WERI-Rb-1 (cell line): ENCODE measurements at regions not wholly inside any gene's neighbourhood (a gene's known extent, or its start where the extent isn't known, plus 50 kb on each side); places are given as distances from the start of the nearest gene placed in this dataset.

Source experiments
- DNase-seq: peaks from one replicate; pipeline ENCODE4 v3.0.0-alpha.2; 2020
- H3K27ac ChIP-seq: fragments of 250-450 bp; sonication (Bioruptor Pico); 2 replicates; pipeline ENCODE4 v1.5.1; 2020; ENCODE audit warnings: mild to moderate bottlenecking, moderate library complexity
- H3K27me3 ChIP-seq: fragments of 250-450 bp; sonication (Bioruptor Pico); 2 replicates; pipeline ENCODE4 v1.5.1; 2021; ENCODE audit warnings: mild to moderate bottlenecking, low read depth, moderate library complexity; ENCODE audit not compliant: insufficient read depth, severe bottlenecking
- H3K36me3 ChIP-seq: fragments of 250-450 bp; sonication (Bioruptor Pico); 2 replicates; pipeline ENCODE4 v1.5.1; 2020; ENCODE audit warnings: mild to moderate bottlenecking, moderate library complexity
- H3K4me3 ChIP-seq: 2 replicates; pipeline ENCODE4 v1.5.1; 2011; ENCODE audit warnings: low read depth, mild to moderate bottlenecking, control low read depth, low read length
- H3K9me3 ChIP-seq: fragments of 250-450 bp; sonication (Bioruptor Pico); 2 replicates; pipeline ENCODE4 v1.5.1; 2021; ENCODE audit warnings: mild to moderate bottlenecking, moderate library complexity; ENCODE audit not compliant: severe bottlenecking
- TF ChIP-seq, protein P1 (sequence below): IDR thresholded peaks from 2 replicates; pipeline ENCODE4 v1.5.1; 2011; ENCODE audit warnings: low read depth, mild to moderate bottlenecking, control low read depth, inconsistent platforms, low read length

DNA sequence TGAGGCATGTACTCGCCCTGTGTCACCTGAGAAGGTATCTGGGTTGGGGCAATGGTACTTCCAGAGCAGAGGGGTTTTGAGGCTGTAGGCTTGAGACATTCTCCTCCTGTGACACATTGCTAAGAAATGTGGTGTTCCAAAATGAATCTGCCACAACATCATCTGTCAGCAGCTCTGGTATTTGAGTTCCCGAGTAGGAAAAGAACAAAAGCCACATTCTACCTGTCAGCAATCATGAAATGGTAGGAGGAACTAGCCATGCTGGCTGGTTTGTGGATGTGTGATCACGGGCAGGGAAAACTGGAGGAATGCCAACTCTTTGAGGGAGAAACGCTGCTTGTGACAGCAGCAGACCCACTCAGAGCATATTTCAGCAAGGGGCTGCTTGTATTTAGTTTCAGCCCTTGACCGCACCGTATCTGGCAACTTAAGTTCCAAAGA is 579.4 kb upstream of the TBL1XR1 start:
- Histone ChIP-seq H3K9me3 (no peaks in the 10 kb centered on the region), H3K27ac (no peak overlapping the region), H3K36me3 (no peaks in the 10 kb centered on the region), H3K27me3 (no peaks in the 10 kb centered on the region), H3K4me3 (no peak overlapping the region)
- TF ChIP-seq, protein P1, sequence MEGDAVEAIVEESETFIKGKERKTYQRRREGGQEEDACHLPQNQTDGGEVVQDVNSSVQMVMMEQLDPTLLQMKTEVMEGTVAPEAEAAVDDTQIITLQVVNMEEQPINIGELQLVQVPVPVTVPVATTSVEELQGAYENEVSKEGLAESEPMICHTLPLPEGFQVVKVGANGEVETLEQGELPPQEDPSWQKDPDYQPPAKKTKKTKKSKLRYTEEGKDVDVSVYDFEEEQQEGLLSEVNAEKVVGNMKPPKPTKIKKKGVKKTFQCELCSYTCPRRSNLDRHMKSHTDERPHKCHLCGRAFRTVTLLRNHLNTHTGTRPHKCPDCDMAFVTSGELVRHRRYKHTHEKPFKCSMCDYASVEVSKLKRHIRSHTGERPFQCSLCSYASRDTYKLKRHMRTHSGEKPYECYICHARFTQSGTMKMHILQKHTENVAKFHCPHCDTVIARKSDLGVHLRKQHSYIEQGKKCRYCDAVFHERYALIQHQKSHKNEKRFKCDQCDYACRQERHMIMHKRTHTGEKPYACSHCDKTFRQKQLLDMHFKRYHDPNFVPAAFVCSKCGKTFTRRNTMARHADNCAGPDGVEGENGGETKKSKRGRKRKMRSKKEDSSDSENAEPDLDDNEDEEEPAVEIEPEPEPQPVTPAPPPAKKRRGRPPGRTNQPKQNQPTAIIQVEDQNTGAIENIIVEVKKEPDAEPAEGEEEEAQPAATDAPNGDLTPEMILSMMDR = no peak
- no peak for DNase-seq

DNA sequence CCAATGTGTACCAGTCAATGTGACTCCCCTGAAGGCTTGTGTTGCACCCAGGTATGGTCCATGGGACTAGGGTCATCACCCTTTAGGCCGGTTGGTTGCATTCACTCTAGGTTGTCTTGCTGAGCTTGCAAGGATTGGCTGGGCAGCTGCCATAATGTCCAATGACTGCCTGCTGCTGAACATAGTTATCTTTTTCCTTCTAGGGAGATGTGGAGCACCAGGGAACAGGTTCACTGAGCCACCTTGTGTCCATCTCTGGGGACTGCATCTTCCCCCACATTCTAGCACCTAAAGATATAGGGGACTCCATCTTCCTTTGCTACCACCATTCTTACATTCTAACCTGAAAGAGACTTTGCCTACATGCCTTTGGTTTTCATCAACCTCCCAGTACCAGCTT is 580.4 kb upstream of the TBL1XR1 start:
- no peaks in the 10 kb centered on the region for H3K36me3 ChIP-seq
- no peaks in the 10 kb centered on the region for H3K27me3 ChIP-seq
- no peaks in the 10 kb centered on the region for H3K9me3 ChIP-seq
- H3K4me3 ChIP-seq = no peak overlapping the region
- H3K27ac ChIP-seq = no peak overlapping the region
- TF ChIP-seq, protein P1 = peak; percentile 79
- peak; percentile 72 for DNase-seq

DNA sequence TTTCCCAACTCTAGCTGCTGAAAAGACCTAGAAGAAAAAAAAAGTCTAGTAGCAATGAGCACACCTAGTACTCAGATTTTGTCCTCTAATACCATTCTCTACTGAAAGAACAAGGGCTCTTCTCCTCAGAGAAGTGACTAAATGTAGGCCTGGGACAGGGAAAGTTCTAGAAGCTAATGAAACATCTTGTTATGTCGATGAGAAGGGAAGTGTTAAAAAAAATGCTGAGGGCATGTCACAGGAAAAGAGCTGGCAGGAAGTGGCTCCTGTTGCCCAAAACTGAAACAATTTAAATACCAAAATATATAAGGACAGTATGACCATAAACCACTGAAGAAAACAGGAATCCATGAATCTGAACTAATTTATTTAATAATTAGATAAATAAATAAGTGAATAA is 581.4 kb upstream of the TBL1XR1 start:
- Histone ChIP-seq H3K4me3 (no peak overlapping the region), H3K27ac (no peak overlapping the region), H3K27me3 (no peaks in the 10 kb centered on the region), H3K36me3 (no peaks in the 10 kb centered on the region), H3K9me3 (no peaks in the 10 kb centered on the region)
- TF ChIP-seq, protein P1 = no peak
- no peak for DNase-seq

DNA sequence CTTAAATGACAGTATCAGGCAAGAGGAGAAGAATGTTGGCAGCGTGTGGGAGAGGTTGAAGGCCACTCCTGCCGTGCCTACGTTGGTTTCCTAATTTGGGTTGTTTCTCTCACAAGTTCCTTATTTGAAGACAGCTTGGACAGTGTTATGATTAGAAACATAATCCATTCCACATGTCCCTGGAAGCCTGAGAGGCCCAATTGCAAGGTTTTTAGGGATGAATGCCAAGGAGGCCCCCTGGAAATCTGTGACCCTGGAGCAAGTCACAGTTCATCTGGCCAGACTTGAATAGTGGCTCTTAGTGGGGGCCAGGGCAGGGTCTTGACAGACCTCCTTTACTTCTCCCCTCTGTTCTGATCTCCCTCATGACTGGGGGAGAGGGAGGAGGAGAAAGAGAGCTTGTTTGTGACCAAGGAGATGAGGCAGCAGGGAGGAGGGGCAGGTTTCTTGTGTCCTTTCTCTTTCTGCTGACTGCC is 584.4 kb upstream of the TBL1XR1 start:
- Histone ChIP-seq H3K9me3 (no peaks in the 10 kb centered on the region), H3K27ac (no peak overlapping the region), H3K27me3 (no peaks in the 10 kb centered on the region), H3K36me3 (no peaks in the 10 kb centered on the region), H3K4me3 (no peak overlapping the region)
- TF ChIP-seq, protein P1 = no peak
- DNase-seq = no peak

DNA sequence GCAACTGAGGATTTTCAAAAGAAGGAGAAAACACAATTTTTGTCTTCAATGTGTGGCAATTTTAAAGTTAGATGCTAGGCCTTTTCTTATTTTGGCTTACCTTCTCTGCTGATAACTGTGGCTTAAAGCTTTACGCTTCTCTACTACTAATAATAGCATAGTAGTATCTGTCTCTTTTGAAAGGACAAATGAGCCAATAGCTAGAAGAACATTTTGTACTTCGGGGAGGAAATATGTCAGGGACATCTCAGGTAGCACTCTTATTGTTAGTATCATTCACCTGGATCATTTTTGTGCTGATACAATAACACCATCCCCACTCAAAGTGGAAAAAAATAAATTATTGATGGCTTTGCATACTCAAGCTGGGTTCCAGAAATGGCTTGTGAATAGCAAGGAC is 586.1 kb upstream of the TBL1XR1 start:
- Histone ChIP-seq H3K36me3 (no peaks in the 10 kb centered on the region), H3K9me3 (no peaks in the 10 kb centered on the region), H3K27ac (no peak overlapping the region), H3K27me3 (no peaks in the 10 kb centered on the region), H3K4me3 (no peak overlapping the region)
- no peak for DNase-seq
- TF ChIP-seq, protein P1 = no peak

DNA sequence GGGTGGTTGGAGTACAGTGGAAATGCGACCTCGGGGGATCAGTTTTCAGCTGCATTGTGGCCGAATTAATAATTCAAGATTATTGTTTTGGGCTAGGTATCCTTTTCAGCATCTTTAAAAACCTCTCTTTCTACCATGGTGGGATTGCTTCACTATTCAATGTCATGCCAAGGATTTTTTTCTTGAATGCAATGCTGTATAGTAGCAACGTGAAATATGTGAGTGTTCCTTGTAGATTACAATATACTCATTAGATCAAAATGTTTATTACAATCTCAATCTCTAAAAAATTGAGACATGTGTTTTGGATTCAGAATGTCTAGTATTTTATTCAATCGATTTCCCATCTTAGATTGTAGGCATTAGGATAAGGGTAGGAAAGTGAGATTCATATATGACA is 586.5 kb upstream of the TBL1XR1 start:
- DNase-seq = no peak
- TF ChIP-seq, protein P1 = no peak
- Histone ChIP-seq H3K27me3 (no peaks in the 10 kb centered on the region), H3K4me3 (no peak overlapping the region), H3K9me3 (no peaks in the 10 kb centered on the region), H3K27ac (no peak overlapping the region), H3K36me3 (no peaks in the 10 kb centered on the region)
